AG08395 (cell line): ENCODE measurements at regions not wholly inside any gene's neighbourhood (a gene's known extent, or its start where the extent isn't known, plus 50 kb on each side); places are given as distances from the start of the nearest gene placed in this dataset.

Experiments used
- DNase-seq: peaks from one replicate; pipeline ENCODE4 v3.0.0; 2012; ENCODE audit warnings: mixed read lengths, low spot score

GRCh38 chrX:132568291-132568690 is 79.5 kb upstream of the MBNL3 start:
- no peak for DNase-seq

GRCh38 chrX:132565273-132565672 is 76.4 kb upstream of the MBNL3 start:
- no peak for DNase-seq

GRCh38 chrX:132563976-132564375 is 75.1 kb upstream of the MBNL3 start:
- DNase-seq: peak; percentile 2

GRCh38 chrX:132561974-132562373 is 73.1 kb upstream of the MBNL3 start:
- DNase-seq: no peak

- no peak for DNase-seq
Measured at GRCh38 chrX:132561483-132561882, 72.6 kb upstream of the MBNL3 start.

- DNase-seq: no peak
Measured at GRCh38 chrX:132559101-132559500, 70.3 kb upstream of the MBNL3 start.

- DNase-seq: no peak
Measured at GRCh38 chrX:132539611-132540010, 50.8 kb upstream of the MBNL3 start.
